ENCODE measurements at regions not wholly inside any gene's neighbourhood (a gene's known extent, or its start where the extent isn't known, plus 50 kb on each side); places are given as distances from the start of the nearest gene placed in this dataset.

GRCh38 chr6:8201679-8202078 lies 99.3 kb upstream of the EEF1E1 start:
- no peaks in the 10 kb centered on the region for H3K9me3 ChIP-seq (ENCODE audit: insufficient read depth, low read depth, low read length)
- H3K27me3 Mint-ChIP-seq (ENCODE audit: low read depth, unreplicated experiment), result no peaks in the 10 kb centered on the region
- H3K4me1 Mint-ChIP-seq (ENCODE audit: low read depth, unreplicated experiment), result peaks cover 2% of the 10 kb centered on the region
- peaks cover 8% of the 10 kb centered on the region for H3K9me3 Mint-ChIP-seq (ENCODE audit: unreplicated experiment)
- H3K9ac ChIP-seq (ENCODE audit: low read length), result no peak overlapping the region
- peaks cover 1% of the 10 kb centered on the region for H3K36me3 Mint-ChIP-seq (ENCODE audit: low read depth, unreplicated experiment)
- no peak overlapping the region for H3K27ac Mint-ChIP-seq (ENCODE audit: unreplicated experiment)
- no peaks in the 10 kb centered on the region for H3K27me3 ChIP-seq (ENCODE audit: insufficient read depth, low read length)
- no peak for DNase-seq (ENCODE audit: low read depth)
- no peak overlapping the region for H3K4me3 ChIP-seq (ENCODE audit: insufficient read depth, low read depth, low read length)
- no peak overlapping the region for H2AFZ ChIP-seq (ENCODE audit: low read depth, low read length)
- H3K4me3 Mint-ChIP-seq (ENCODE audit: unreplicated experiment), result no peak overlapping the region
- no peak overlapping the region for H3K4me2 ChIP-seq (ENCODE audit: low read length)
- TF ChIP-seq, protein P1, sequence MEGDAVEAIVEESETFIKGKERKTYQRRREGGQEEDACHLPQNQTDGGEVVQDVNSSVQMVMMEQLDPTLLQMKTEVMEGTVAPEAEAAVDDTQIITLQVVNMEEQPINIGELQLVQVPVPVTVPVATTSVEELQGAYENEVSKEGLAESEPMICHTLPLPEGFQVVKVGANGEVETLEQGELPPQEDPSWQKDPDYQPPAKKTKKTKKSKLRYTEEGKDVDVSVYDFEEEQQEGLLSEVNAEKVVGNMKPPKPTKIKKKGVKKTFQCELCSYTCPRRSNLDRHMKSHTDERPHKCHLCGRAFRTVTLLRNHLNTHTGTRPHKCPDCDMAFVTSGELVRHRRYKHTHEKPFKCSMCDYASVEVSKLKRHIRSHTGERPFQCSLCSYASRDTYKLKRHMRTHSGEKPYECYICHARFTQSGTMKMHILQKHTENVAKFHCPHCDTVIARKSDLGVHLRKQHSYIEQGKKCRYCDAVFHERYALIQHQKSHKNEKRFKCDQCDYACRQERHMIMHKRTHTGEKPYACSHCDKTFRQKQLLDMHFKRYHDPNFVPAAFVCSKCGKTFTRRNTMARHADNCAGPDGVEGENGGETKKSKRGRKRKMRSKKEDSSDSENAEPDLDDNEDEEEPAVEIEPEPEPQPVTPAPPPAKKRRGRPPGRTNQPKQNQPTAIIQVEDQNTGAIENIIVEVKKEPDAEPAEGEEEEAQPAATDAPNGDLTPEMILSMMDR (IDR thresholded peaks at IDR 0.05; ENCODE audit: insufficient read depth, low read depth, low read length), result no peak
- TF ChIP-seq EZH2 (IDR thresholded peaks at IDR 0.05; ENCODE audit: insufficient read depth, low read length), result no peak
- no peaks in the 10 kb centered on the region for H3K36me3 ChIP-seq (ENCODE audit: insufficient read depth, low read length)
- H3K79me2 ChIP-seq (ENCODE audit: insufficient read depth, low read length), result no peaks in the 10 kb centered on the region
- FAIRE-seq, result no peak
- H3K27ac ChIP-seq (ENCODE audit: low read depth, low read length), result no peak overlapping the region
- no peaks in the 10 kb centered on the region for H3K4me1 ChIP-seq (ENCODE audit: insufficient read depth, low read length)
- no peaks in the 10 kb centered on the region for H4K20me1 ChIP-seq (ENCODE audit: insufficient read depth, low read length)

GRCh38 chr6:8200255-8200654 lies 97.9 kb upstream of the EEF1E1 start:
- no peak overlapping the region for H3K4me3 Mint-ChIP-seq (ENCODE audit: unreplicated experiment)
- no peaks in the 10 kb centered on the region for H3K4me1 ChIP-seq (ENCODE audit: insufficient read depth, low read length)
- FAIRE-seq (no peak), DNase-seq (ENCODE audit: low read depth) (no peak)
- no peaks in the 10 kb centered on the region for H3K79me2 ChIP-seq (ENCODE audit: insufficient read depth, low read length)
- no peaks in the 10 kb centered on the region for H3K27me3 ChIP-seq (ENCODE audit: insufficient read depth, low read length)
- no peak overlapping the region for H3K4me2 ChIP-seq (ENCODE audit: low read length)
- H3K36me3 Mint-ChIP-seq (ENCODE audit: low read depth, unreplicated experiment), result peaks cover 1% of the 10 kb centered on the region
- TF ChIP-seq, protein P1 (IDR thresholded peaks at IDR 0.05; ENCODE audit: insufficient read depth, low read depth, low read length), result no peak
- TF ChIP-seq EZH2 (IDR thresholded peaks at IDR 0.05; ENCODE audit: insufficient read depth, low read length), result no peak
- peaks cover 8% of the 10 kb centered on the region for H3K9me3 Mint-ChIP-seq (ENCODE audit: unreplicated experiment)
- H4K20me1 ChIP-seq (ENCODE audit: insufficient read depth, low read length), result no peaks in the 10 kb centered on the region
- no peaks in the 10 kb centered on the region for H3K36me3 ChIP-seq (ENCODE audit: insufficient read depth, low read length)
- H3K27ac ChIP-seq (ENCODE audit: low read depth, low read length), result no peak overlapping the region
- no peak overlapping the region for H3K9ac ChIP-seq (ENCODE audit: low read length)
- no peaks in the 10 kb centered on the region for H3K9me3 ChIP-seq (ENCODE audit: insufficient read depth, low read depth, low read length)
- no peak overlapping the region for H2AFZ ChIP-seq (ENCODE audit: low read depth, low read length)
- peaks cover 2% of the 10 kb centered on the region for H3K4me1 Mint-ChIP-seq (ENCODE audit: low read depth, unreplicated experiment)
- no peaks in the 10 kb centered on the region for H3K27me3 Mint-ChIP-seq (ENCODE audit: low read depth, unreplicated experiment)
- H3K4me3 ChIP-seq (ENCODE audit: insufficient read depth, low read depth, low read length), result no peak overlapping the region
- no peak overlapping the region for H3K27ac Mint-ChIP-seq (ENCODE audit: unreplicated experiment)

DNA sequence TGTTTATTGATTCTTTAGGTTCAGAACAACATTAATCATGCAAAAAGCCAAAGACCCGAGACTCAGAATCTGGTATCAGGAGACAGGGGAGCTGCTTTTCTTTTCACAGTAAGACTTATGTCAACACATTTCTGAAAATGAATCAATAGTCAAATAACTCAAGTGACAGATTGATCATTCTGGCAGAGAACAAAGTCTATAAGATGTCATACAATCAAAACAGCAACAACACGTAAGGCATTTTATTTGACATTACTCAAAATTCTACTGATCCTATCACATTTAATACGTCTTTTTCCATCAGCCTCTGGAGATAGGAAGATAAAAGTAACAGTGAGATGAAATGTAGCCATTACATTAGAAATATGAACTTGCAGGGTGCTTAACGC lies 93.4 kb upstream of the EEF1E1 start:
- H3K4me3 ChIP-seq (ENCODE audit: insufficient read depth, low read depth, low read length), result no peak overlapping the region
- FAIRE-seq, result no peak
- H3K36me3 ChIP-seq (ENCODE audit: insufficient read depth, low read length), result no peaks in the 10 kb centered on the region

More for the DNA sequence above, 93.4 kb upstream of the EEF1E1 start:
- Mint-ChIP-seq H3K9me3 (ENCODE audit: unreplicated experiment) (peaks cover 6% of the 10 kb centered on the region), H3K4me1 (ENCODE audit: low read depth, unreplicated experiment) (peaks cover 13% of the 10 kb centered on the region), H3K4me3 (ENCODE audit: unreplicated experiment) (no peak overlapping the region), H3K27ac (ENCODE audit: unreplicated experiment) (no peak overlapping the region), H3K36me3 (ENCODE audit: low read depth, unreplicated experiment) (no peaks in the 10 kb centered on the region), H3K27me3 (ENCODE audit: low read depth, unreplicated experiment) (no peaks in the 10 kb centered on the region)
- H3K9me3 ChIP-seq (ENCODE audit: insufficient read depth, low read depth, low read length), result no peaks in the 10 kb centered on the region
- H2AFZ ChIP-seq (ENCODE audit: low read depth, low read length), result no peak overlapping the region
- no peaks in the 10 kb centered on the region for H3K27me3 ChIP-seq (ENCODE audit: insufficient read depth, low read length)
- no peaks in the 10 kb centered on the region for H3K79me2 ChIP-seq (ENCODE audit: insufficient read depth, low read length)
- H3K9ac ChIP-seq (ENCODE audit: low read length), result no peak overlapping the region
- no peak overlapping the region for H3K27ac ChIP-seq (ENCODE audit: low read depth, low read length)
- no peaks in the 10 kb centered on the region for H4K20me1 ChIP-seq (ENCODE audit: insufficient read depth, low read length)
- no peak for TF ChIP-seq EZH2 (IDR thresholded peaks at IDR 0.05; ENCODE audit: insufficient read depth, low read length)
- TF ChIP-seq, protein P1 (IDR thresholded peaks at IDR 0.05; ENCODE audit: insufficient read depth, low read depth, low read length), result no peak
- no peak for DNase-seq (ENCODE audit: low read depth)
- no peak overlapping the region for H3K4me2 ChIP-seq (ENCODE audit: low read length)
- peaks cover 12% of the 10 kb centered on the region for H3K4me1 ChIP-seq (ENCODE audit: insufficient read depth, low read length)

All from astrocyte (in vitro differentiated cells and primary cell).